ENCODE measurements at regions not wholly inside any gene's neighbourhood (a gene's known extent, or its start where the extent isn't known, plus 50 kb on each side); places are given as distances from the start of the nearest gene placed in this dataset.

- TF ChIP-seq POLR2AphosphoS5 (IDR thresholded peaks at IDR 0.05) (no peak), CTCF (IDR thresholded peaks at IDR 0.05) (no peak)
Measured at GRCh38 chr17:74097450-74098135, 105.9 kb upstream of the RPL38 start.

Measured in transverse colon (tissue), 4 donors.